Breast epithelium (tissue), 4 donors: ENCODE measurements at regions not wholly inside any gene's neighbourhood (a gene's known extent, or its start where the extent isn't known, plus 50 kb on each side); places are given as distances from the start of the nearest gene placed in this dataset.

Experiments used
- DNase-seq, 2 donors: peaks; one replicate each; pipeline ENCODE4 v3.0.0-alpha.2; 2019; ENCODE audit warnings: low spot score in 2 of 2
- H3K27ac ChIP-seq, 2 donors: fragments of 200-600 bp; sonication (generic) in 1 of 2; one replicate each; pipeline ENCODE4 v1.5.1; 2016 to 2019; ENCODE audit warnings: mild to moderate bottlenecking in 1 of 2
- H3K27me3 ChIP-seq, 2 donors: fragments of 200-600 bp; sonication (generic) in 1 of 2; one replicate each; pipeline versions ENCODE4 v1.5.1 to v1.6.0; 2017 to 2019; ENCODE audit warnings: control low read depth in 1 of 2, mild to moderate bottlenecking in 1 of 2
- H3K36me3 ChIP-seq: fragments of 200-600 bp; one replicate; pipeline ENCODE4 v1.5.1; 2019
- H3K4me1 ChIP-seq, 2 donors: fragments of 200-600 bp; sonication (generic); one replicate each; pipeline ENCODE4 v1.5.1; 2016 to 2019; ENCODE audit warnings: control low read depth in 1 of 2
- H3K4me3 ChIP-seq, 3 donors: fragments of 200-600 bp; sonication (generic); 1 replicate in 2 of 3; 2 replicates in 1 of 3; pipeline ENCODE4 v1.5.1; 2016 to 2019; ENCODE audit warnings: mild to moderate bottlenecking in 3 of 3, moderate library complexity in 2 of 3
- H3K9me3 ChIP-seq, 2 donors: fragments of 200-600 bp; sonication (generic) in 1 of 2; one replicate each; pipeline ENCODE4 v1.5.1; 2016 to 2019; ENCODE audit warnings: control low read depth in 1 of 2
- CTCF ChIP-seq, 3 donors: fragments of 450-650 bp; IDR thresholded peaks; one replicate each; pipeline ENCODE4 v1.5.1; 2016 to 2017; ENCODE audit warnings: antibody characterized with exemption in 3 of 3, mild to moderate bottlenecking in 3 of 3, moderate library complexity in 3 of 3
- POLR2A ChIP-seq: fragments of 450-650 bp; IDR thresholded peaks from one replicate; pipeline ENCODE4 v1.6.1; 2016; ENCODE audit warnings: antibody characterized with exemption, mild to moderate bottlenecking, moderate library complexity
- POLR2AphosphoS5 ChIP-seq, 3 donors: sonication (generic); formaldehyde crosslinking; IDR thresholded peaks; one replicate each; pipeline ENCODE4 v1.6.1; 2017; ENCODE audit warnings: antibody characterized with exemption in 3 of 3
- intact Hi-C: fragments of 100-400 bp; cut with DNase I; formaldehyde crosslinking; loops from one replicate; pipeline ENCODE4 v1.15.1; 2023; ENCODE audit warnings: low total_unique reads

- Histone ChIP-seq H3K27me3 (no peaks in the 10 kb centered on the region), H3K4me1 (no peaks in the 10 kb centered on the region), H3K36me3 (no peaks in the 10 kb centered on the region), H3K4me3 (no peak overlapping the region), H3K9me3 (no peaks in the 10 kb centered on the region), H3K27ac (no peak overlapping the region)
- TF ChIP-seq CTCF (IDR thresholded peaks at IDR 0.05), result no peak
- no peak for TF ChIP-seq POLR2A
- no peak for TF ChIP-seq POLR2AphosphoS5 (IDR thresholded peaks at IDR 0.05)
- DNase-seq, result no peak
- intact Hi-C loops, result no loop called here
Measured at GRCh38 chr4:20532871-20533870, 167.1 kb upstream of the PACRGL start.

- H3K36me3 ChIP-seq, result no peaks in the 10 kb centered on the region
Measured at GRCh38 chr4:20538905-20539304, 161.4 kb upstream of the PACRGL start.

GRCh38 chr4:20543131-20543530 lies 157.1 kb upstream of the PACRGL start:
- Histone ChIP-seq H3K4me3 (no peak overlapping the region), H3K4me1 (no peaks in the 10 kb centered on the region), H3K36me3 (no peaks in the 10 kb centered on the region), H3K9me3 (no peaks in the 10 kb centered on the region), H3K27ac (no peak overlapping the region), H3K27me3 (no peaks in the 10 kb centered on the region)
- no peak for DNase-seq
- TF ChIP-seq CTCF (IDR thresholded peaks at IDR 0.05) (no peak), POLR2AphosphoS5 (IDR thresholded peaks at IDR 0.05) (no peak), POLR2A (no peak)
- intact Hi-C loops, result no loop called here

More at GRCh38 chr4:20538905-20539304, 161.4 kb upstream of the PACRGL start:
- DNase-seq, result no peak
- TF ChIP-seq CTCF (IDR thresholded peaks at IDR 0.05) (no peak), POLR2A (no peak), POLR2AphosphoS5 (IDR thresholded peaks at IDR 0.05) (no peak)
- Histone ChIP-seq H3K4me3 (no peak overlapping the region), H3K27ac (no peak overlapping the region), H3K9me3 (no peaks in the 10 kb centered on the region), H3K27me3 (no peaks in the 10 kb centered on the region), H3K4me1 (no peaks in the 10 kb centered on the region)
- intact Hi-C loops, result no loop called here

- Histone ChIP-seq H3K4me3 (no peak overlapping the region), H3K4me1 (no peaks in the 10 kb centered on the region), H3K27me3 (no peaks in the 10 kb centered on the region), H3K36me3 (no peaks in the 10 kb centered on the region), H3K27ac (no peak overlapping the region), H3K9me3 (no peaks in the 10 kb centered on the region)
- TF ChIP-seq POLR2AphosphoS5 (IDR thresholded peaks at IDR 0.05), result no peak
- peak in 2 of 3 donors; percentile 39 to 54 for TF ChIP-seq CTCF (IDR thresholded peaks at IDR 0.05)
- TF ChIP-seq POLR2A, result no peak
- intact Hi-C loops, result no loop called here
- no peak for DNase-seq
Measured at GRCh38 chr4:20544645-20545044, 155.6 kb upstream of the PACRGL start.

- intact Hi-C loops, result no loop called here
- no peaks in the 10 kb centered on the region for H3K36me3 ChIP-seq
- DNase-seq, result no peak
Measured at GRCh38 chr4:20552004-20552403, 148.3 kb upstream of the PACRGL start.

More at GRCh38 chr4:20552004-20552403, 148.3 kb upstream of the PACRGL start:
- Histone ChIP-seq H3K4me1 (no peaks in the 10 kb centered on the region), H3K9me3 (no peaks in the 10 kb centered on the region), H3K27me3 (no peaks in the 10 kb centered on the region), H3K27ac (no peak overlapping the region), H3K4me3 (no peak overlapping the region)
- TF ChIP-seq POLR2AphosphoS5 (IDR thresholded peaks at IDR 0.05), result no peak
- no peak for TF ChIP-seq CTCF (IDR thresholded peaks at IDR 0.05)
- TF ChIP-seq POLR2A, result no peak
